ENCODE measurements at regions not wholly inside any gene's neighbourhood (a gene's known extent, or its start where the extent isn't known, plus 50 kb on each side); places are given as distances from the start of the nearest gene placed in this dataset.

- H3K4me3 ChIP-seq (replicated peaks; ENCODE audit: insufficient read depth, low read length) = no peak overlapping the region
- DNase-seq (ENCODE audit: low read depth in 1 of 2, low spot score in 1 of 2) = no peak
- H3K27ac ChIP-seq (replicated peaks) = no peak overlapping the region
- H3K27me3 ChIP-seq (ENCODE audit: insufficient read depth, poor library complexity, severe bottlenecking) = no peaks in the 10 kb centered on the region
- TF ChIP-seq POLR2AphosphoS5 (IDR thresholded peaks at IDR 0.05; ENCODE audit: low read depth) (no peak), SPI1 (IDR thresholded peaks at IDR 0.05; ENCODE audit: borderline replicate concordance, low read depth) (no peak), GABPA (IDR thresholded peaks at IDR 0.05; ENCODE audit: low read depth) (no peak), REST (IDR thresholded peaks at IDR 0.05; ENCODE audit: insufficient replicate concordance, low read depth) (no peak), CTCF (IDR thresholded peaks at IDR 0.05; ENCODE audit: insufficient read depth, low read length) (no peak)
These were observed 618.4 kb upstream of the RIOK2 start for GRCh38 chr5:97801461-97801860.

GRCh38 chr5:97820138-97820537 lies 637.1 kb upstream of the RIOK2 start:
- TF ChIP-seq POLR2AphosphoS5 (IDR thresholded peaks at IDR 0.05; ENCODE audit: low read depth) (no peak), REST (IDR thresholded peaks at IDR 0.05; ENCODE audit: insufficient replicate concordance, low read depth) (no peak), GABPA (IDR thresholded peaks at IDR 0.05; ENCODE audit: low read depth) (no peak), CTCF (IDR thresholded peaks at IDR 0.05; ENCODE audit: insufficient read depth, low read length) (no peak), SPI1 (IDR thresholded peaks at IDR 0.05; ENCODE audit: borderline replicate concordance, low read depth) (no peak)
- Histone ChIP-seq H3K4me3 (replicated peaks; ENCODE audit: insufficient read depth, low read length) (no peak overlapping the region), H3K27ac (replicated peaks) (no peak overlapping the region), H3K27me3 (ENCODE audit: insufficient read depth, poor library complexity, severe bottlenecking) (no peaks in the 10 kb centered on the region)
- no peak for DNase-seq (ENCODE audit: low read depth in 1 of 2, low spot score in 1 of 2)

- Histone ChIP-seq H3K27me3 (ENCODE audit: insufficient read depth, poor library complexity, severe bottlenecking) (no peaks in the 10 kb centered on the region), H3K27ac (replicated peaks) (no peak overlapping the region), H3K4me3 (replicated peaks; ENCODE audit: insufficient read depth, low read length) (no peak overlapping the region)
- no peak for DNase-seq (ENCODE audit: low read depth in 1 of 2, low spot score in 1 of 2)
- TF ChIP-seq SPI1 (IDR thresholded peaks at IDR 0.05; ENCODE audit: borderline replicate concordance, low read depth) = no peak
- TF ChIP-seq POLR2AphosphoS5 (IDR thresholded peaks at IDR 0.05; ENCODE audit: low read depth) = no peak
- TF ChIP-seq GABPA (IDR thresholded peaks at IDR 0.05; ENCODE audit: low read depth) = no peak
- TF ChIP-seq REST (IDR thresholded peaks at IDR 0.05; ENCODE audit: insufficient replicate concordance, low read depth) = no peak
- no peak for TF ChIP-seq CTCF (IDR thresholded peaks at IDR 0.05; ENCODE audit: insufficient read depth, low read length)
These were observed 649.7 kb upstream of the RIOK2 start for GRCh38 chr5:97832645-97833296.
